ENCODE measurements at regions not wholly inside any gene's neighbourhood (a gene's known extent, or its start where the extent isn't known, plus 50 kb on each side); places are given as distances from the start of the nearest gene placed in this dataset.

- H3K27me3 ChIP-seq: no peaks in the 10 kb centered on the region
- H3K4me3 ChIP-seq: no peak overlapping the region
- no peaks in the 10 kb centered on the region for H3K36me3 ChIP-seq
- DNase-seq (ENCODE audit: low read depth in 1 of 2, low spot score in 1 of 2): no peak
- TF ChIP-seq CTCF (IDR thresholded peaks at IDR 0.05; ENCODE audit: low read depth, low read length): no peak
- H3K9me3 ChIP-seq (ENCODE audit: low read depth): no peaks in the 10 kb centered on the region
- H3K27ac ChIP-seq: no peak overlapping the region
- peaks cover 38% of the 10 kb centered on the region for H3K4me1 ChIP-seq (ENCODE audit: low read depth)
Measured at GRCh38 chr6:167665698-167666330, 160.9 kb upstream of the AFDN start.

DNA sequence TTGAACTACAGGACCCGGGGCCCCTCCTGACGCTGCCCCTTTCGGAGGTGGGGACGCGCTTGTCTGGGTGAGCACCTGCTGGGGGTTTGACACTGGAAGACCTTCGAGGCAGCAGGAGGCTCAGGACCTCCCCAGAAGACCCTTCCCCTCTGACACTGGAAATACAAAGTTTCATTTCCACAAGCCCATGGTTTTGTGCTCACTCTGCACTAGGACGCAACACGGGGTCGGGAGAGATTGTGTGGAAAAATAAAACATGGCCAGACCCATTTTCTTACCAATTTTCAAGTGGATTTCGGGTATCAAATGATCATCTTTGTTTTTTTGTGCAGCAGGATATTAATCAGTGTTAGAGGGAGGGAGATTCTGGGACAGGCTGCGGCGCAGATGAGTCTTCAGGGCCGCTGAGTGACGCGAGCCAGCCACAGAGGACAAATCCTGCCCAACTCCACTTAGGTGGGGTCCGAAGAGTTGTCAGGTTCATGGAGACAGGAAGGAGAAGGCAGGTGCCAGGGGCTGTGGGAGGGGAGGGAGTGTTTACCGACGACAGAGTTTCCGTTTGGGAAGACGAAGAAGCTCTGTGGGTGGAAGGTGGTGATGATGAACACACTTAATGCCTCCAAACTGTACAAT lies 160.0 kb upstream of the AFDN start:
- Histone ChIP-seq H3K36me3 (no peaks in the 10 kb centered on the region), H3K27me3 (no peaks in the 10 kb centered on the region), H3K4me3 (no peak overlapping the region), H3K9me3 (ENCODE audit: low read depth) (no peaks in the 10 kb centered on the region), H3K27ac (peak overlapping the region; percentile 92), H3K4me1 (ENCODE audit: low read depth) (peaks cover 40% of the 10 kb centered on the region)
- TF ChIP-seq CTCF (IDR thresholded peaks at IDR 0.05; ENCODE audit: low read depth, low read length): no peak
- no peak for DNase-seq (ENCODE audit: low read depth in 1 of 2, low spot score in 1 of 2)

DNA sequence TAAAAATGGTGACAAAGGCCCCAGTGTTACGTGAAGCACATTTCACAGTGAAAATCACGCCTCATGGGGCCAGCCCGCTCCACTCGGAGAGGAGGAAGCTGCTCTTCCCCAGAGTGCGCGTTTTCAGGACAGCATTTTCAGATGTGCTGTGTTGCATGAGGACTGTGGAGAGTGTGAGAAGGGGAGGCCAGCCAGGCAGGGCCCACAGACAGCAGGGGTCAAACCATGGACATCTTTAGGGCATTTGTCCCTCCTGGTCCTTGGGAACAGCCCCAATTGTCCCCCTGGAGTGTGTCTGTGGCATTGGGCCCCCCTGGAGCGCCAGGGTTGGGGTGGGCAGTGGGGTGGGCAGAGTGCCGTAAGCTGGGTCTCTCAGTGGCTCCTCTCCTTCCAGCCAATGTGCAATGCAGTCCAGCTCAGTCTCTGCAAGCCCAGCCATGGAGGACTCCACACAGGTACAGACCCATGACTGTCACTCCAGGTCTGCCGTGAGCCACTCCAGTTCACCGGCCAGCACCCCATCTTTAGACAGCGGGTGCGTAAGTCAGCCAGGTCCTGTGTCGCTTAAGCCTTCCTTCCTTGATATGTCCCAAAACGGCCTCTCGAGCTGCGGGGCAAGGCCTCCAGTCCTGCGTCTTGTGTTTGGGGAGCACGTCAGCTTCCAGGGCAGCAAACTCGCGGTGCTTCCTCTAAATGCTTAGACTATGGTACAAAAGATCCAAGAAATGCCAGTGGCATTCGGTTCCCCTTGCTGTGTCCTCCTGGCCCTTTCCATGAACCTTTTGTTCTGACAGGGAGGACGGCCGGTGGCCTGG lies 159.3 kb upstream of the AFDN start:
- Histone ChIP-seq H3K27ac (peak overlapping the region; percentile 92), H3K4me1 (ENCODE audit: low read depth) (peaks cover 40% of the 10 kb centered on the region), H3K36me3 (no peaks in the 10 kb centered on the region), H3K4me3 (no peak overlapping the region), H3K9me3 (ENCODE audit: low read depth) (no peaks in the 10 kb centered on the region), H3K27me3 (no peaks in the 10 kb centered on the region)
- no peak for DNase-seq (ENCODE audit: low read depth in 1 of 2, low spot score in 1 of 2)
- TF ChIP-seq CTCF (IDR thresholded peaks at IDR 0.05; ENCODE audit: low read depth, low read length): no peak

DNA sequence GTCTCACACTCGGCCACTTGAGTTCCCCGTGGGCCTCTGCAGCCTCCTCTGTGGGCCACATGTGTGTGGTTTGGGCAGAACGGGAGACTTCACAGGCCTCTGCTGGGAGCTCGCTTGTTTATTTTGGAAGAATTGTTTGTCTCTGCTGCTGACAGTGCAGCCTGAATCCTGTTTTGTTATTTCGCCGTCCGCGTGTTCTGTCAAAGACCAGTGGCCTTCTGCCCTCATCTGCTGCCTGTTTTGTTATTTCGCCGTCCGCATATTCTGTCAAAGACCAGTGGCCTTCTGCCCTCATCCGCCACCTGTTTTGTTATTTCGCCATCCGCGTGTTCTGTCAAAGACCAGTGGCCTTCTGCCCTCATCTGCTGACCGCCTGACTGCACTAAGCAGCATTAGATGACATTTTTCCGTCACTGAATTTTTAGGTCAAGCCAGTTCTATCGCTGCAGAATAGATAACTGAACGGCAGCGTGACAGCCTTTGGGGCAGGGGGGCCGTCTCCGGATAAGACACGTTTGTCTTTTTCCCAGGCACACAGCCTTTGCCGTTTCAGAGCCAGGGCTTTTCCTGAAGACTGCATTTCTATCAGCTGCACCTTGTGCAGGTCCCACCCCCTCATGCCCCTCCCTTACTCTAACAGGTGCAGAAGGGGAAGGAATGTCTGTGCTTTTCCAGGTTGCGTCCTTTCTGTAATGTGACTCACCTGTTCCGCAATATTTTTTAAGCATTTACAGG lies 158.5 kb upstream of the AFDN start:
- H3K27me3 ChIP-seq: no peaks in the 10 kb centered on the region
- DNase-seq (ENCODE audit: low read depth in 1 of 2, low spot score in 1 of 2): no peak
- H3K9me3 ChIP-seq (ENCODE audit: low read depth): no peaks in the 10 kb centered on the region
- peak overlapping the region; percentile 92 for H3K27ac ChIP-seq
- TF ChIP-seq CTCF (IDR thresholded peaks at IDR 0.05; ENCODE audit: low read depth, low read length): no peak
- H3K36me3 ChIP-seq: no peaks in the 10 kb centered on the region
- no peak overlapping the region for H3K4me3 ChIP-seq
- H3K4me1 ChIP-seq (ENCODE audit: low read depth): peaks cover 40% of the 10 kb centered on the region

DNA sequence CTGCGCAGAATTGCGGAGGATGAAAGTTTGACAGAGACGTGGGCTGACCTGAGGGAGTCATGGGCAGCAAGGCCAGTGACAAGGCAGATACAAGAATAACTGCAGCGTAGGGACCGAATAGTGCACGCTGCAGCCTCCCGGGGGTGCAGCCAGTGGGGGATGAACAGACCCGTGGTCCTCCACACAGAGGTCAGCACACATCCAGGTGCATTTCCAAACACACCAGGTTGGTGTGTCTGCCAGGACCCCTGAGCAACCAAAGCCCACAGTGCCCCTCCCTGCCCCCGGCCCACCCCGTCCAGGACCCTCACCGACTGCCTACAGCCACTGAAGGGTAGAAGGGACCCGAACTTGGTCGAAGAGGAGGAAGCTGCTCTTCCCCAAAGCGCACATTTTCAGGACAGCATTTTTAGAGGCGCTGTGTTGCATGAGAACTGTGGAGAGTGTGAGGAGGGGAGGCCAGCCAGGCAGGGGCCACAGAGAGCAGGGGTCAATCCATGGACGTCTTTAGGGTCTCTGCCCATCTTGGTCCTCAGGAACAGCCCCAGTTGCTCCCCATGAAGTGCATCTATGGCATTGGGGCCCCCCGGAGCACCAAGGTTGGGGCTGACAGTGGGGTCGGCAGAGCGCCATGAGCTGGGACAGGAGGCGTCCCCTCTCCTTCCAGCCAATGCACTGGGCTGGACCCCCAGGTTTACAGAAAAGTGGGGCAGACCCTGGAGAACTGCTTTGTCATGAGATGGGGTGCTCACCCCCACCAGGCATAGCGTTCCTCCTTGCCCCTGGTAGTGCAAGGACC lies 157.8 kb upstream of the AFDN start:
- no peaks in the 10 kb centered on the region for H3K27me3 ChIP-seq
- no peaks in the 10 kb centered on the region for H3K9me3 ChIP-seq (ENCODE audit: low read depth)
- H3K36me3 ChIP-seq: no peaks in the 10 kb centered on the region
- no peak overlapping the region for H3K4me3 ChIP-seq
- no peak for TF ChIP-seq CTCF (IDR thresholded peaks at IDR 0.05; ENCODE audit: low read depth, low read length)
- DNase-seq (ENCODE audit: low read depth in 1 of 2, low spot score in 1 of 2): no peak
- H3K27ac ChIP-seq: peak overlapping the region; percentile 92
- H3K4me1 ChIP-seq (ENCODE audit: low read depth): peaks cover 40% of the 10 kb centered on the region
